ENCODE measurements at regions not wholly inside any gene's neighbourhood (a gene's known extent, or its start where the extent isn't known, plus 50 kb on each side); places are given as distances from the start of the nearest gene placed in this dataset.

DNA sequence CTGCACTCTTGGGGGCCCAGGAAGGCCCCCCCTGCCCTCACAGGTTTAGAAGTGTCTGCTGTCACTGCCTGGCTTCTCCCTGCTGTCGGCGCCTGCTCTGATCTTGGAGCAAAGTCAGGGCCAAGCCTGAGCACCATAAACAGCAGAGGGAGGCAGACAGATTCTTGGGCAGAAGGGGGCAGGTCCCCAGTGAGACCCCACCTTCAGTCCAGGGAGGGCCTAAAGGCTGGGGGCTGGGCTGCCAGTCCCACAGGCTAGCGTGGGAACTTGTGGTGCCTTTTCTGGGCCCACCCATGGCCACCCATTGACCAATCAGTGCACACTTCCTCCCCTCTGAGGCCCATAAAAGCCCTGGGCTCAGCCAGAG lies 124.0 kb downstream of the OLFM1 start:
- TF ChIP-seq RBM22 (IDR thresholded peaks at IDR 0.05; ENCODE audit: low read depth, low read length, poor library complexity, severe bottlenecking) = no peak
- no peak for TF ChIP-seq MED1 (CRISPR knock-in tag; IDR thresholded peaks at IDR 0.05; ENCODE audit: borderline replicate concordance)
- no peak for TF ChIP-seq POLR2A (conservative IDR thresholded peaks at IDR 0.05)
- no peak for TF ChIP-seq CTCF (IDR thresholded peaks at IDR 0.05 in 2 of 3, conservative IDR thresholded peaks at IDR 0.05 in 1 of 3; ENCODE audit: insufficient read depth in 2 of 3, low read depth in 1 of 3, low read length in 3 of 3)
- TF ChIP-seq ESRRA (IDR thresholded peaks at IDR 0.05; ENCODE audit: borderline replicate concordance, low read depth) = no peak
- no peak for TF ChIP-seq NFATC3 (IDR thresholded peaks at IDR 0.05)
- TF ChIP-seq, protein P1, sequence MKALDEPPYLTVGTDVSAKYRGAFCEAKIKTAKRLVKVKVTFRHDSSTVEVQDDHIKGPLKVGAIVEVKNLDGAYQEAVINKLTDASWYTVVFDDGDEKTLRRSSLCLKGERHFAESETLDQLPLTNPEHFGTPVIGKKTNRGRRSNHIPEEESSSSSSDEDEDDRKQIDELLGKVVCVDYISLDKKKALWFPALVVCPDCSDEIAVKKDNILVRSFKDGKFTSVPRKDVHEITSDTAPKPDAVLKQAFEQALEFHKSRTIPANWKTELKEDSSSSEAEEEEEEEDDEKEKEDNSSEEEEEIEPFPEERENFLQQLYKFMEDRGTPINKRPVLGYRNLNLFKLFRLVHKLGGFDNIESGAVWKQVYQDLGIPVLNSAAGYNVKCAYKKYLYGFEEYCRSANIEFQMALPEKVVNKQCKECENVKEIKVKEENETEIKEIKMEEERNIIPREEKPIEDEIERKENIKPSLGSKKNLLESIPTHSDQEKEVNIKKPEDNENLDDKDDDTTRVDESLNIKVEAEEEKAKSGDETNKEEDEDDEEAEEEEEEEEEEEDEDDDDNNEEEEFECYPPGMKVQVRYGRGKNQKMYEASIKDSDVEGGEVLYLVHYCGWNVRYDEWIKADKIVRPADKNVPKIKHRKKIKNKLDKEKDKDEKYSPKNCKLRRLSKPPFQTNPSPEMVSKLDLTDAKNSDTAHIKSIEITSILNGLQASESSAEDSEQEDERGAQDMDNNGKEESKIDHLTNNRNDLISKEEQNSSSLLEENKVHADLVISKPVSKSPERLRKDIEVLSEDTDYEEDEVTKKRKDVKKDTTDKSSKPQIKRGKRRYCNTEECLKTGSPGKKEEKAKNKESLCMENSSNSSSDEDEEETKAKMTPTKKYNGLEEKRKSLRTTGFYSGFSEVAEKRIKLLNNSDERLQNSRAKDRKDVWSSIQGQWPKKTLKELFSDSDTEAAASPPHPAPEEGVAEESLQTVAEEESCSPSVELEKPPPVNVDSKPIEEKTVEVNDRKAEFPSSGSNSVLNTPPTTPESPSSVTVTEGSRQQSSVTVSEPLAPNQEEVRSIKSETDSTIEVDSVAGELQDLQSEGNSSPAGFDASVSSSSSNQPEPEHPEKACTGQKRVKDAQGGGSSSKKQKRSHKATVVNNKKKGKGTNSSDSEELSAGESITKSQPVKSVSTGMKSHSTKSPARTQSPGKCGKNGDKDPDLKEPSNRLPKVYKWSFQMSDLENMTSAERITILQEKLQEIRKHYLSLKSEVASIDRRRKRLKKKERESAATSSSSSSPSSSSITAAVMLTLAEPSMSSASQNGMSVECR (CRISPR knock-in tag; IDR thresholded peaks at IDR 0.05) = no peak
- TF ChIP-seq KLF16 (IDR thresholded peaks at IDR 0.05) = no peak
- TF ChIP-seq PHB2 (IDR thresholded peaks at IDR 0.05; ENCODE audit: low read depth) = no peak
- TF ChIP-seq TCF7L2 (IDR thresholded peaks at IDR 0.05; ENCODE audit: low read depth, low read length) = no peak
- TF ChIP-seq FOXO4 (CRISPR knock-in tag; IDR thresholded peaks at IDR 0.05) = no peak
- TF ChIP-seq, protein P2, sequence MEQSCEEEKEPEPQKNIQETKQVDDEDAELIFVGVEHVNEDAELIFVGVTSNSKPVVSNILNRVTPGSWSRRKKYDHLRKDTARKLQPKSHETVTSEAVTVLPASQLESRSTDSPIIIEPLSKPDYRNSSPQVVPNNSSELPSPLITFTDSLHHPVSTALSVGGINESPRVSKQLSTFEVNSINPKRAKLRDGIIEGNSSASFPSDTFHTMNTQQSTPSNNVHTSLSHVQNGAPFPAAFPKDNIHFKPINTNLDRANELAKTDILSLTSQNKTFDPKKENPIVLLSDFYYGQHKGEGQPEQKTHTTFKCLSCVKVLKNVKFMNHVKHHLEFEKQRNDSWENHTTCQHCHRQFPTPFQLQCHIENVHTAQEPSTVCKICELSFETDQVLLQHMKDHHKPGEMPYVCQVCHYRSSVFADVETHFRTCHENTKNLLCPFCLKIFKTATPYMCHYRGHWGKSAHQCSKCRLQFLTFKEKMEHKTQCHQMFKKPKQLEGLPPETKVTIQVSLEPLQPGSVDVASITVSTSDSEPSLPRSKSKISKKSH (CRISPR knock-in tag; IDR thresholded peaks at IDR 0.05) = no peak

All from K562 (cell line).